Fibroblast of lung (primary cell): ENCODE measurements at regions not wholly inside any gene's neighbourhood (a gene's known extent, or its start where the extent isn't known, plus 50 kb on each side); places are given as distances from the start of the nearest gene placed in this dataset.

ENCODE experiments used
- CTCF ChIP-seq, 2 donors: IDR thresholded peaks in 1 of 2; conservative IDR thresholded peaks in 1 of 2; 1 replicate in 1 of 2; 2 replicates in 1 of 2; pipeline ENCODE4 v1.5.1; 2011 to 2012; ENCODE audit warnings: low read length in 2 of 2, control low read depth in 1 of 2, inconsistent platforms in 1 of 2, low read depth in 1 of 2, mild to moderate bottlenecking in 1 of 2
- EZH2 ChIP-seq: IDR thresholded peaks from 2 replicates; pipeline ENCODE4 v1.5.1; 2012; ENCODE audit warnings: low read length, control low read depth, mild to moderate bottlenecking; ENCODE audit errors: missing control alignments

DNA sequence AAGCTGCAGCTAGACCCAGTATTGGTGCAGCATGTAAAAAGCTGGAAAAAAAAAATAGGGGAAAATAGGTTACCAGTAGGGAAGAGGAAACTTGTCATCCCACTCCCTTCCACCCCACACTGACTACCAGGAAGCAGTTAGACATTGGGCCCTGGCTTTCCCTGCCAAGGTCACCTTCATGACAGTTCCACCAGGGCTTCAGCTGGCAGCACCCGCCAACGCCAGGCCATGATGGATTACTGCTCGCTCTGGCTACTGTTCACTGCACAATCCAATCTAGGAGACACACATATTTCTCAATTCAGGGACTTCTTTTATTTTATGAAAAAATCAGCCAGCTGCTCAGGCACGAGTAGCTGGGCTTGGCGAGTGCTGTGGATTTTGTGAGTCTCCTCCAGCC is 127.7 kb downstream of the DMRTA2 start:
- no peak for TF ChIP-seq CTCF (conservative IDR thresholded peaks at IDR 0.05 in 1 of 2, IDR thresholded peaks at IDR 0.05 in 1 of 2; ENCODE audit: low read depth in 1 of 2, low read length in 2 of 2)
- no peak for TF ChIP-seq EZH2
